ENCODE measurements at regions not wholly inside any gene's neighbourhood (a gene's known extent, or its start where the extent isn't known, plus 50 kb on each side); places are given as distances from the start of the nearest gene placed in this dataset.

DNA sequence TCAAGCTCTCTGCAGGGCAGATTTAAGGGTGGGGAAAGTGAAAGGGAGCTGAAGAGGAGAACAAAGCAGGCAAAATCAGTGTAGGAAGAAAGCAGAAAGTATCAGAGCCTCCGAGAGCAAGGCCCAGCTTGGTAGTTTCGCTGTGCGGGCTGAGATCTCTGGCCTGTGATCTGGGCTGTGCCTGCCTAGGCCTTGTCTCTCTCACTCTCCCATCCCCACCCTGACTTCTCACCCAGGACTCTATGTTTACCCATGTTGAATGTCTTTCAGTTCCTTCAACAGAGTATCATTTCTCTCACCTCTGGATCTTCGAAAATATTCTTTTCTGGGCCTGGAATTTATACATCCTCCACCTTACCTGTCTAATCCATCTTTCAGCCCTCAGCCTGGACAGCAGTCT is 391.3 kb downstream of the FOXO1 start:
- WGBS = 100% methylated on average over 4 of the region's 4 CpGs
- H3K36me3 ChIP-seq = no peaks in the 10 kb centered on the region
- H3K9me3 ChIP-seq = no peaks in the 10 kb centered on the region
- no peak overlapping the region for H3K4me3 ChIP-seq
- no peaks in the 10 kb centered on the region for H3K27me3 ChIP-seq (replicated peaks; ENCODE audit: insufficient read depth)
- intact Hi-C loops (cut with DNase I) = loop anchor here (10.0 kb wide), 1 partner anchor 130 kb away; no protein-coding TSS in a partner anchor
- H3K27ac ChIP-seq = no peak overlapping the region
- no peak for DNase-seq (ENCODE audit: low spot score)
- TF ChIP-seq POLR2AphosphoS5 (IDR thresholded peaks at IDR 0.05) (no peak), POLR2A (IDR thresholded peaks at IDR 0.05) (no peak), CTCF (IDR thresholded peaks at IDR 0.05) (no peak)
- no peaks in the 10 kb centered on the region for H3K4me1 ChIP-seq (replicated peaks)

- Histone ChIP-seq H3K27me3 (replicated peaks; ENCODE audit: insufficient read depth) (no peaks in the 10 kb centered on the region), H3K4me3 (no peak overlapping the region), H3K36me3 (no peaks in the 10 kb centered on the region), H3K4me1 (replicated peaks) (no peaks in the 10 kb centered on the region), H3K9me3 (no peaks in the 10 kb centered on the region), H3K27ac (no peak overlapping the region)
- DNase-seq (ENCODE audit: low spot score) = no peak
- intact Hi-C loops (cut with DNase I) = loop anchor here (10.0 kb wide), 1 partner anchor 129 kb away; no protein-coding TSS in a partner anchor
- WGBS = 55% methylated on average over 3 of the region's 3 CpGs
- TF ChIP-seq POLR2AphosphoS5 (IDR thresholded peaks at IDR 0.05) = no peak
- no peak for TF ChIP-seq CTCF (IDR thresholded peaks at IDR 0.05)
- no peak for TF ChIP-seq POLR2A (IDR thresholded peaks at IDR 0.05)
Observed at GRCh38 chr13:40275636-40276035, 390.8 kb downstream of the FOXO1 start.

DNA sequence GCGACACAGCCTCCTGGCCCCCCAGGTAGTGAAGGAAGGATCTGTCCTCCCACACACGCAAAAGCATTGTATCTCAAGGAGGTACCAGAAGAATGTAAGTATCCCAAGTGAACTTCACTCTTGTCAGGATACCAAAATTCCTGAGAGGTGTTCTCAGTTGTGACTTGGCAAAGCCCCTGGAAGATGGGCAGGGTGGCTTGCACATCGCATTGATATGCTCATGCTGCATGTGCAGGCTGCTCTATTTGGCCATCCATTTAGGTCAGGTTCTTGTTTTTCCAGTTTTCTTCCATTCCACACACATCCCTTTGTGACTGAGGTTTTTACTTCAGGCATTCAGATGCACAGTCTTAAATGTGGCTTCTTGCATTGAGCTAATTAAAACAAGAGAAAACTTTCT is 382.8 kb downstream of the FOXO1 start:
- Histone ChIP-seq H3K4me1 (replicated peaks) (no peaks in the 10 kb centered on the region), H3K27ac (no peak overlapping the region), H3K4me3 (no peak overlapping the region), H3K36me3 (no peaks in the 10 kb centered on the region), H3K27me3 (replicated peaks; ENCODE audit: insufficient read depth) (no peaks in the 10 kb centered on the region), H3K9me3 (no peaks in the 10 kb centered on the region)
- WGBS = 70% methylated on average over 3 of the region's 3 CpGs
- intact Hi-C loops (cut with DNase I) = no loop called here
- peak; percentile 7 for TF ChIP-seq POLR2AphosphoS5 (IDR thresholded peaks at IDR 0.05)
- TF ChIP-seq POLR2A (IDR thresholded peaks at IDR 0.05) = no peak
- TF ChIP-seq CTCF (IDR thresholded peaks at IDR 0.05) = no peak
- DNase-seq (ENCODE audit: low spot score) = peak; percentile 30

- DNase-seq (ENCODE audit: low spot score) = no peak
- H3K36me3 ChIP-seq = no peaks in the 10 kb centered on the region
- no peak overlapping the region for H3K27ac ChIP-seq
- H3K4me1 ChIP-seq (replicated peaks) = no peaks in the 10 kb centered on the region
- H3K9me3 ChIP-seq = no peaks in the 10 kb centered on the region
- no peak overlapping the region for H3K4me3 ChIP-seq
- TF ChIP-seq POLR2AphosphoS5 (IDR thresholded peaks at IDR 0.05) = no peak
- TF ChIP-seq CTCF (IDR thresholded peaks at IDR 0.05) = no peak
- no peak for TF ChIP-seq POLR2A (IDR thresholded peaks at IDR 0.05)
- intact Hi-C loops (cut with DNase I) = no loop called here
- no peaks in the 10 kb centered on the region for H3K27me3 ChIP-seq (replicated peaks; ENCODE audit: insufficient read depth)
Observed at GRCh38 chr13:40285634-40286033, 380.8 kb downstream of the FOXO1 start.

DNA sequence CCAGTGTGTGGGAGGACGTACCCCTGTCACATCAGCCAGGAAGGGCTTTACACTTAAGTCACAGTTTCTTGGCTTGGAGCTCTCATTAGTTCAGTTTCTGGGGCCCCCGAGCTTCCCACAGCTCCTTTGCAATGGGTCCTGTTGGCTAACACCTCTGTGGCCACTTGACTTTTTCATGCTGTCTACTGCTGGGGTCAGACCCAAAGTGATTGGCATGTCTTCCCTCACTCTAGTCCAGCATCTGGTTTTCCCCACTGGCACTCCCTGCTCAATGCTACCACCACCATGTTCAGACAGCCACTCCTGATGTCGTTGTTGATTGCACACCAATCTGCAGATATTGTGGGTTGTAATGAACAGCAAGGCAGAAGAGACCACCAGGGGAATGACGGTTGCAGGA is 379.0 kb downstream of the FOXO1 start:
- WGBS = 91% methylated on average over 4 of the region's 4 CpGs
- intact Hi-C loops (cut with DNase I) = no loop called here

More for the DNA sequence above, 379.0 kb downstream of the FOXO1 start:
- Histone ChIP-seq H3K4me1 (replicated peaks) (no peaks in the 10 kb centered on the region), H3K36me3 (no peaks in the 10 kb centered on the region), H3K27me3 (replicated peaks; ENCODE audit: insufficient read depth) (no peaks in the 10 kb centered on the region), H3K4me3 (no peak overlapping the region), H3K9me3 (no peaks in the 10 kb centered on the region), H3K27ac (no peak overlapping the region)
- no peak for DNase-seq (ENCODE audit: low spot score)
- TF ChIP-seq POLR2AphosphoS5 (IDR thresholded peaks at IDR 0.05) (no peak), POLR2A (IDR thresholded peaks at IDR 0.05) (no peak), CTCF (IDR thresholded peaks at IDR 0.05) (no peak)
